ENCODE measurements at regions not wholly inside any gene's neighbourhood (a gene's known extent, or its start where the extent isn't known, plus 50 kb on each side); places are given as distances from the start of the nearest gene placed in this dataset.

DNA sequence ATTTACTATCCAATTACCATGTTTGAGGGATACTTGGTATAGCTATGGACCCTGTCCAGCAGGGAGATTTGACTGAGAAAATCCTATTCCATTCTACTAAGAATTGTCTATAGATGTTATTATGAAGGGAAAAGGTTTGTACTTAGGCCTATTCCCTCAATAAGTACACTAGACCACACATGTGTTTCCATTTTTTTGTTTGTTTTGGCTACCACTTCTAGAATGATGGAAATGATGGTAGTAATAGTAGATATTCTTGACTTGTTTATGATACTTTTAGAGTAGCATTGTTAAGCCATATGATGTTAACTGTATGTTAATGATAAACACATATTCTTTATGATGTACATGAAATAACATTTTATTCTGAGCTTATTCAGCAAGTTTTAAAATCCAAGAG lies 144.8 kb downstream of the OGFRL1 start:
- ChIA-PET CTCF (interaction anchor here (0.7 kb wide), 1 partner anchor 35 kb away, joined by 3 read pairs; no protein-coding TSS in a partner anchor), POLR2A (no interaction called here)
- no peak for TF ChIP-seq ZNF837 (tag by site-specific recombination; IDR thresholded peaks at IDR 0.05)
- no peak for TF ChIP-seq ZNF292 (tag by site-specific recombination; IDR thresholded peaks at IDR 0.05; ENCODE audit: borderline replicate concordance, low read depth)
- no peak for TF ChIP-seq ZSCAN16 (tag by site-specific recombination; IDR thresholded peaks at IDR 0.05)
- no peak for TF ChIP-seq IKZF3 (tag by site-specific recombination; IDR thresholded peaks at IDR 0.05)
- no peak for TF ChIP-seq WT1 (tag by site-specific recombination; IDR thresholded peaks at IDR 0.05)
- TF ChIP-seq, protein P1, sequence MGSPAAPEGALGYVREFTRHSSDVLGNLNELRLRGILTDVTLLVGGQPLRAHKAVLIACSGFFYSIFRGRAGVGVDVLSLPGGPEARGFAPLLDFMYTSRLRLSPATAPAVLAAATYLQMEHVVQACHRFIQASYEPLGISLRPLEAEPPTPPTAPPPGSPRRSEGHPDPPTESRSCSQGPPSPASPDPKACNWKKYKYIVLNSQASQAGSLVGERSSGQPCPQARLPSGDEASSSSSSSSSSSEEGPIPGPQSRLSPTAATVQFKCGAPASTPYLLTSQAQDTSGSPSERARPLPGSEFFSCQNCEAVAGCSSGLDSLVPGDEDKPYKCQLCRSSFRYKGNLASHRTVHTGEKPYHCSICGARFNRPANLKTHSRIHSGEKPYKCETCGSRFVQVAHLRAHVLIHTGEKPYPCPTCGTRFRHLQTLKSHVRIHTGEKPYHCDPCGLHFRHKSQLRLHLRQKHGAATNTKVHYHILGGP (tag by site-specific recombination; IDR thresholded peaks at IDR 0.05), result no peak
- no peak for TF ChIP-seq ZNF354C (tag by site-specific recombination; IDR thresholded peaks at IDR 0.05; ENCODE audit: borderline replicate concordance, low read depth)
- TF ChIP-seq, protein P2, sequence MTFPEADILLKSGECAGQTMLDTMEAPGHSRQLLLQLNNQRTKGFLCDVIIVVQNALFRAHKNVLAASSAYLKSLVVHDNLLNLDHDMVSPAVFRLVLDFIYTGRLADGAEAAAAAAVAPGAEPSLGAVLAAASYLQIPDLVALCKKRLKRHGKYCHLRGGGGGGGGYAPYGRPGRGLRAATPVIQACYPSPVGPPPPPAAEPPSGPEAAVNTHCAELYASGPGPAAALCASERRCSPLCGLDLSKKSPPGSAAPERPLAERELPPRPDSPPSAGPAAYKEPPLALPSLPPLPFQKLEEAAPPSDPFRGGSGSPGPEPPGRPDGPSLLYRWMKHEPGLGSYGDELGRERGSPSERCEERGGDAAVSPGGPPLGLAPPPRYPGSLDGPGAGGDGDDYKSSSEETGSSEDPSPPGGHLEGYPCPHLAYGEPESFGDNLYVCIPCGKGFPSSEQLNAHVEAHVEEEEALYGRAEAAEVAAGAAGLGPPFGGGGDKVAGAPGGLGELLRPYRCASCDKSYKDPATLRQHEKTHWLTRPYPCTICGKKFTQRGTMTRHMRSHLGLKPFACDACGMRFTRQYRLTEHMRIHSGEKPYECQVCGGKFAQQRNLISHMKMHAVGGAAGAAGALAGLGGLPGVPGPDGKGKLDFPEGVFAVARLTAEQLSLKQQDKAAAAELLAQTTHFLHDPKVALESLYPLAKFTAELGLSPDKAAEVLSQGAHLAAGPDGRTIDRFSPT (tag by site-specific recombination; IDR thresholded peaks at IDR 0.05), result no peak
- TF ChIP-seq ZBTB11 (tag by site-specific recombination; conservative IDR thresholded peaks at IDR 0.05; ENCODE audit: low read depth), result no peak
- TF ChIP-seq ZBTB20 (tag by site-specific recombination; IDR thresholded peaks at IDR 0.05), result no peak
- TF ChIP-seq, protein P3, sequence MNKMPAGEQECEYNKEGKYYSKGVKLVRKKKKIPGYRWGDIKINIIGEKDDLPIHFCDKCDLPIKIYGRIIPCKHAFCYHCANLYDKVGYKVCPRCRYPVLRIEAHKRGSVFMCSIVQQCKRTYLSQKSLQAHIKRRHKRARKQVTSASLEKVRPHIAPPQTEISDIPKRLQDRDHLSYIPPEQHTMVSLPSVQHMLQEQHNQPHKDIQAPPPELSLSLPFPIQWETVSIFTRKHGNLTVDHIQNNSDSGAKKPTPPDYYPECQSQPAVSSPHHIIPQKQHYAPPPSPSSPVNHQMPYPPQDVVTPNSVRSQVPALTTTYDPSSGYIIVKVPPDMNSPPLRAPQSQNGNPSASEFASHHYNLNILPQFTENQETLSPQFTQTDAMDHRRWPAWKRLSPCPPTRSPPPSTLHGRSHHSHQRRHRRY (tag by site-specific recombination; IDR thresholded peaks at IDR 0.05), result no peak
- TF ChIP-seq ZNF677 (tag by site-specific recombination; IDR thresholded peaks at IDR 0.05), result no peak
- TF ChIP-seq, protein P4, sequence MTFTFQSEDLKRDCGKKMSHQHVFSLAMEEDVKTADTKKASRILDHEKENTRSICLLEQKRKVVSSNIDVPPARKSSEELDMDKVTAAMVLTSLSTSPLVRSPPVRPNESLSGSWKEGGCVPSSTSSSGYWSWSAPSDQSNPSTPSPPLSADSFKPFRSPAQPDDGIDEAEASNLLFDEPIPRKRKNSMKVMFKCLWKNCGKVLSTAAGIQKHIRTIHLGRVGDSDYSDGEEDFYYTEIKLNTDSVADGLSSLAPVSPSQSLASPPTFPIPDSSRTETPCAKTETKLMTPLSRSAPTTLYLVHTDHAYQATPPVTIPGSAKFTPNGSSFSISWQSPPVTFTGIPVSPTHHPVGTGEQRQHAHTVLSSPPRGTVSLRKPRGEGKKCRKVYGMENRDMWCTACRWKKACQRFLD (tag by site-specific recombination; IDR thresholded peaks at IDR 0.05), result no peak
- TF ChIP-seq ZFHX2 (tag by site-specific recombination; conservative IDR thresholded peaks at IDR 0.05), result no peak
- TF ChIP-seq ZNF366 (tag by site-specific recombination; conservative IDR thresholded peaks at IDR 0.05), result no peak
- TF ChIP-seq, protein P5, sequence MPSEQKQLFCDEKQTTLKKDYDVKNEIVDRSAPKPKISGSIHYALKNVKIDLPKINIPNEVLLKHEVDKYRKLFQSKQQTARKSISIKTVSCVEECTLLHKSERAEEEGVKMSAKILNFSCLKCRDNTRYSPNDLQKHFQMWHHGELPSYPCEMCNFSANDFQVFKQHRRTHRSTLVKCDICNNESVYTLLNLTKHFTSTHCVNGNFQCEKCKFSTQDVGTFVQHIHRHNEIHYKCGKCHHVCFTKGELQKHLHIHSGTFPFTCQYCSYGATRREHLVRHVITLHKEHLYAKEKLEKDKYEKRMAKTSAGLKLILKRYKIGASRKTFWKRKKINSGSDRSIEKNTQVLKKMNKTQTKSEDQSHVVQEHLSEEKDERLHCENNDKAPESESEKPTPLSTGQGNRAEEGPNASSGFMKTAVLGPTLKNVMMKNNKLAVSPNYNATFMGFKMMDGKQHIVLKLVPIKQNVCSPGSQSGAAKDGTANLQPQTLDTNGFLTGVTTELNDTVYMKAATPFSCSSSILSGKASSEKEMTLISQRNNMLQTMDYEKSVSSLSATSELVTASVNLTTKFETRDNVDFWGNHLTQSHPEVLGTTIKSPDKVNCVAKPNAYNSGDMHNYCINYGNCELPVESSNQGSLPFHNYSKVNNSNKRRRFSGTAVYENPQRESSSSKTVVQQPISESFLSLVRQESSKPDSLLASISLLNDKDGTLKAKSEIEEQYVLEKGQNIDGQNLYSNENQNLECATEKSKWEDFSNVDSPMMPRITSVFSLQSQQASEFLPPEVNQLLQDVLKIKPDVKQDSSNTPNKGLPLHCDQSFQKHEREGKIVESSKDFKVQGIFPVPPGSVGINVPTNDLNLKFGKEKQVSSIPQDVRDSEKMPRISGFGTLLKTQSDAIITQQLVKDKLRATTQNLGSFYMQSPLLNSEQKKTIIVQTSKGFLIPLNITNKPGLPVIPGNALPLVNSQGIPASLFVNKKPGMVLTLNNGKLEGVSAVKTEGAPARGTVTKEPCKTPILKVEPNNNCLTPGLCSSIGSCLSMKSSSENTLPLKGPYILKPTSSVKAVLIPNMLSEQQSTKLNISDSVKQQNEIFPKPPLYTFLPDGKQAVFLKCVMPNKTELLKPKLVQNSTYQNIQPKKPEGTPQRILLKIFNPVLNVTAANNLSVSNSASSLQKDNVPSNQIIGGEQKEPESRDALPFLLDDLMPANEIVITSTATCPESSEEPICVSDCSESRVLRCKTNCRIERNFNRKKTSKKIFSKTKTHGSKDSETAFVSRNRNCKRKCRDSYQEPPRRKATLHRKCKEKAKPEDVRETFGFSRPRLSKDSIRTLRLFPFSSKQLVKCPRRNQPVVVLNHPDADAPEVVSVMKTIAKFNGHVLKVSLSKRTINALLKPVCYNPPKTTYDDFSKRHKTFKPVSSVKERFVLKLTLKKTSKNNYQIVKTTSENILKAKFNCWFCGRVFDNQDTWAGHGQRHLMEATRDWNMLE (tag by site-specific recombination; conservative IDR thresholded peaks at IDR 0.05; ENCODE audit: low read depth), result no peak
- no peak for TF ChIP-seq ZNF132 (tag by site-specific recombination; IDR thresholded peaks at IDR 0.05; ENCODE audit: borderline replicate concordance)
- TF ChIP-seq ZNF433 (tag by site-specific recombination; IDR thresholded peaks at IDR 0.05; ENCODE audit: low read depth), result no peak
- TF ChIP-seq ZNF513 (tag by site-specific recombination; IDR thresholded peaks at IDR 0.05), result no peak

More for the DNA sequence above, 144.8 kb downstream of the OGFRL1 start:
- Histone ChIP-seq H3K4me1 (ENCODE audit: control insufficient read depth, insufficient read depth, low read length) (no peaks in the 10 kb centered on the region), H3K36me3 (ENCODE audit: control insufficient read depth in 2 of 2, insufficient read depth in 1 of 2, low read length in 2 of 2) (no peaks in the 10 kb centered on the region), H3K27ac (ENCODE audit: extremely low read depth, low read depth, low read length) (no peak overlapping the region), H3K9me3 (ENCODE audit: control insufficient read depth, insufficient read depth, low read depth, low read length) (no peaks in the 10 kb centered on the region), H3K4me3 (ENCODE audit: low read depth, low read length) (no peak overlapping the region)
